Stimulated activated CD8-positive, alpha-beta memory T cell treated with anti-CD3 and anti-CD28 coated beads, Interleukin-7, amount 100 ng/mL, for 24 hours (primary cell): ENCODE measurements at regions not wholly inside any gene's neighbourhood (a gene's known extent, or its start where the extent isn't known, plus 50 kb on each side); places are given as distances from the start of the nearest gene placed in this dataset.
"Not testable (repeated sequence)": the region's sequence is repeated elsewhere in the genome, so short reads cannot be mapped to it uniquely, and the experiment has no call there.

ENCODE experiments used
- DNase-seq: peaks from one replicate; pipeline ENCODE4 v3.0.0-alpha.2; 2020; ENCODE audit warnings: low read depth

DNA sequence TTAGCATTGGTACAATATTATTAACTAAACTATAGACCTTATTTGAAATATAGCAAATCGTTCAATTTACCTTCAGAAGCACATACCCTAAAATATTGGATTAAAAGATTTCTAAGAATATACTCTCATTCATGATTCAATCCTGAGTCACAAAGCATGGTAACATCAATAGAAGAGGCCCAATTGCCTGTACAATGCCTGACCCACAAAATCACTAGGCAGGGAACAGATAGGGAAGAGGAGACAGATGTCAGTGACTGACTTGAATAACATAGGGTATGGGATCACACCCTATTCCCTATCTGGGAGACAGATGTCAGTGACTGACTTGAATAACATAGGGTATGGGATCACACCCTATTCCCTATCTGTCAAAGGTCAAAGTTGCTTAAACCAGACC, 611.6 kb upstream of the VRK2 start:
- no peak for DNase-seq

DNA sequence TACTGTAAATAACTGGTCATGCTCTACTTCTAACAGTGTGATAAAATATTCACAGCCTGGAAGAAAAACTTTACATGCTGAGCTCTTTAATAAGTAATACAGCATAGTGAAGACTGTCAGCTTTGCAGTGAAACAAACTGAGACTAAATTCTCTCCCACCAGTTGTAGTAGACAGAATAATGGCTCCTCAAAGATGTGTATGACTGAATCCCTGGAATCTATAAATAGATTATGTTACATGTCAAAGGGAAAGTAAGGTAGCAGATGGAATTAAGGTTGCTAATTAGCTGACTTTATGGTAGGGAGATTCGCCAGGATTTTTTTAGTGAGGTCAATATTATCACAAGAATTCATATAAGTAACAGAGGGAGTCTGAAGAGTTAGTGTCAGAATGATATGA, 609.5 kb upstream of the VRK2 start:
- no peak for DNase-seq

DNA sequence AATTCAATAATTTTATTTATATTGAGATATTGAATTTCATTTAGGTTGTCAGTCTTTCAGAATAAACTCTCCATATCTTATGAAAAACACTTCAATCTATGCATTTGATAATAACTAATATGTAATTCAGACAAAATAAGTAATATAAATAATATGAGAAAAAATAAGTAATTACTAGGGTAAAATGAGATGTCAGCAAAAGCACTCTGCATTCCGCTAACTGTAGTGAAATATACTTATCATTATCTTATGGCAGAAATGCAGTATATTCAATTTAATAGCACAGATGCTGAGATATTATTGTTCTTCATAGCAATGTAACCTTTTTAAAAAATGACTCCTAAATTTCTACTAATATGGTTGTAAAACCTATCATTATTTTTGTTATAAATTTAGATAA, 606.2 kb upstream of the VRK2 start:
- no peak for DNase-seq

DNA sequence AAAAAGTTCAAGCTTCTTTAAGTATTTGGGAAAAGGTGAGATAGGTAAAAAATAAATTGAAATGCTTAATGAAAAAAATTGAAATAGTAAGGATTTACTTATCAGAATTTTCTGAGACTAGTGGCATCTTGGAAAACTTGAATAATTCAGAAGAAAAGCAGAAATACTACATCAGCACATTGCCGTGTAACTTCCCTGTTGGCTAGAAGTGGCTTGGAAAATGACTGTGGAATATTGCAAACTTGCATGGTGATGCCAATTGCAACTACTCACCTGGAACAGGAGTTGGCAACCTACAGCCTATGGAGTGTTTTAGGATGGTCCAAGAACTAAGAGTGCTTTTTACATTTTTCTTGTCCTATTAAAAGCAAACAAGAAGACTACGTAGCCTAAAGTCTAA, 603.5 kb upstream of the VRK2 start:
- no peak for DNase-seq

DNA sequence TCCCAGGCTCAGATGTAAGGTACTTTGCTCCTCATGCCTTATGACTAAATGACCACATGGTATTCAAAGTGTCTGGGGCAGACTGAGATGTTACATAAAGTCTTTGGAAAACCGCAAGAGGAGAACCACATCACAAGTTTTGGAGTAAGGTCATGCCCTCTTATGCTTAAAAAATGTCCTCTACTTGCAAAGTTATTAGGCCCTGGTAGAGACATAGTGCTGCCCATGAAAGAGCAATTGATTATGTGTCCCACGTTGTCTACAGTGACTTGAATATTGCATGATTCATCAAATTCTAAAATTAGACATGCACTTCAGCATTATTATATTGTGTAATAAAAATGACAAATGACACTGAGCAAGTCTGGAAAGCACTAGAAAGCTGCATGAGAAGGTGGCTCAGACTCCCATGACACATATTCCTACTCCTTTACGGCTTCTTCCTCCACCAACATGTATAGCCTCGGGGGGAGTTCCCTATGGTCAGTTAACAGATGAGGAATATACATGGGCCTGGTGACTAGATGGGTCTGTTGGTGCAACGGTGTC, 602.6 kb upstream of the VRK2 start:
- no peak for DNase-seq

DNA sequence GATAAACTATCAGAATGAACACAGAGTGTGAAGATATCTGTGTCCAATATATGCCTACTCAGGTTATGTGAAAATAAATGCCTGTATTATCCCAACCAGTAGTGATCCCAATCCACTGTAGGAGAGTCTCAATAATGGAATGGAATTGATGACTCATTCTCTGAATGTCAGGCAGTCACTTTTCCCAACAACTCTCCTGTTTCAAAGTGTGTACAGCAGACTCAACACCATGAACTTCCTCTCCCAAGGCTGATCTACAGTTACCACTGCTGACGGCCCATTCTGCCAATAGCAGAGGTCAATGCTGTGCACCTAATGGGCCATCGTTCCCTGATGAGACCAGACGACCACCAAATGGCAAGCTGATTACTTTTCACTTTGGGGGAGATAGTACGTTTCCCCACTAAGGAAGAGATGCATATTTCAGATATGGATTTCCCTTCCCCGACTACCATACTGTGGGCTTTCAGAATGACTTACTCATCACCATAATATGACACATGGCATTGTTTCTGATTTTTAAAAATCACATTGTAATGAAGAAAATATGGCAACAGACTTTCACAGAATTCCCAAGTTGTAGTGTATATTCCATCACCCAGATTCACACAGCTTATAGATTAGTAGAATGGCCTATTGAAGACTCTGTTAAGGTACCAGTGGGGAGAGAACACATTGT, 601.7 kb upstream of the VRK2 start:
- no peak for DNase-seq

DNA sequence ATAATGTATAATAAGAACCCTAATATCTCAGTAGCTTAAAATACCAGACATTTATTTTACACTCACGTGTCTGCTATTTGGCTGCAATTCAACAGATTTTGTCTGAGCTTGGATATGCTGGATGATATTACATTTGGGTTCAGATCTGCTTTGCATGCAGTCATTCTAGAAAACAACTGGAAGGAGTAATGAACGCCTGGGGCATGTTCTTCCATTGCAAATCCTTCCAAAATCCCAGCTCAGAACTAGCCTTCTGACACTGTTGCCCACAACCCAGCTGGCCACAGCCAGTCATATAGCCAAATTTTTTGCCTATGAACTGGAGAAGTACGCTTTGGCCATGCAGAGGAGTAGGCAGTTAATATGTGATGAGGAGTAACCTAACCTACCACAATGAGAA, 597.8 kb upstream of the VRK2 start:
- no peak for DNase-seq

DNA sequence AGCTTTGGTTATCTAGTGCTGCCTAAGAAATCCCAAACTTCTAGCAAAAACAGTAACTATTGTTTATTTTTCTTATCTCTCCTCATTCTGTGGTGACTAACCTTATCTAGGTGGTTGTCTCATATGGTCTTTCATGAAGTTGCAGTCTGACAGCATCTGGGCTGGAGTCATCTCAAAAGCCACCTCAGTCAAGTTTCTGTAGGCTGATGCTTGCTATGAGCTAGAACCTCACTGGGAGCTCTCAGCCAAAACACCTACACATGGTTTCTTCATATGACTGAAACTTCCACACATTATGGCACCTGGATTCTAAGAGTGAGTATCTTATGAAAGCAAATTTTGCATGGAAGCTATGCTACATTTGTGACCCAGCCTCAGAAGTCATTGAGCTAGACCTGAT, 596.4 kb upstream of the VRK2 start:
- no peak for DNase-seq

DNA sequence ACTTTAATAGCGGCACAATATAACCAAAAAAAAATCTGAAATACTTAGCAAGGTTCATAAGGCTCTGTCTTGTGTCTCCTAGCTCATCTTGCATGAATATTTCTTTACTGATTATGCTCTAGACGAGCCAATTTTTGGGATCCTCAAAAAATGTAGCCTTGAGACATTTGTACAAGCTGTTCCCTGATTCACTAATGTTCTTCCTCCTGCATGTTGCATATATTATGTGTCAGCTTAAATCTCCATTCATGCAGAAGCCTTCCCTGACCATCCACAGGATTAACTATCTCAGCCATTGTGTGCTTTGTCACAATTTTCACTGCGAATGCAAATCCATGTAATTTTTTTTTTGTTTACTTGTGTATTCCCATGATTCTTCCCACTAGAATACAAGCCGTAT, 594.0 kb upstream of the VRK2 start:
- no peak for DNase-seq

DNA sequence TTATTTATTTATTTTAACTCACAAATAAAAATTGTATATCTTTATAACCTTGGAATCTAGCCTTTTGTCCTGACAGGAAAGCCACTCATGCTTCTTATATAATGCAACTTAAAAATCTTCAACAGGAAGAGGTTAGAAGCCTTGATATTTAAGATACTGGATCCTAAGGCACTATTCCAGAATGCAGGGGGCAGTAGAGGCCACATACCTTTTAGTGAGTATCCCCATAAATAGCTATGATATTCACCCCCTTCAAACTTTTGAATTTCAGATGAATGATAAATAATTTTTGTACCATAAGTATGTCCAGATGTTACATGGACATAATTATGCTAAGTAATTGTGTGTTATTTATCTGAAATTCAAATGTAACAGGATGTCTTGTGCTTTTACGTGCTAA, 592.7 kb upstream of the VRK2 start:
- DNase-seq, result no peak

DNA sequence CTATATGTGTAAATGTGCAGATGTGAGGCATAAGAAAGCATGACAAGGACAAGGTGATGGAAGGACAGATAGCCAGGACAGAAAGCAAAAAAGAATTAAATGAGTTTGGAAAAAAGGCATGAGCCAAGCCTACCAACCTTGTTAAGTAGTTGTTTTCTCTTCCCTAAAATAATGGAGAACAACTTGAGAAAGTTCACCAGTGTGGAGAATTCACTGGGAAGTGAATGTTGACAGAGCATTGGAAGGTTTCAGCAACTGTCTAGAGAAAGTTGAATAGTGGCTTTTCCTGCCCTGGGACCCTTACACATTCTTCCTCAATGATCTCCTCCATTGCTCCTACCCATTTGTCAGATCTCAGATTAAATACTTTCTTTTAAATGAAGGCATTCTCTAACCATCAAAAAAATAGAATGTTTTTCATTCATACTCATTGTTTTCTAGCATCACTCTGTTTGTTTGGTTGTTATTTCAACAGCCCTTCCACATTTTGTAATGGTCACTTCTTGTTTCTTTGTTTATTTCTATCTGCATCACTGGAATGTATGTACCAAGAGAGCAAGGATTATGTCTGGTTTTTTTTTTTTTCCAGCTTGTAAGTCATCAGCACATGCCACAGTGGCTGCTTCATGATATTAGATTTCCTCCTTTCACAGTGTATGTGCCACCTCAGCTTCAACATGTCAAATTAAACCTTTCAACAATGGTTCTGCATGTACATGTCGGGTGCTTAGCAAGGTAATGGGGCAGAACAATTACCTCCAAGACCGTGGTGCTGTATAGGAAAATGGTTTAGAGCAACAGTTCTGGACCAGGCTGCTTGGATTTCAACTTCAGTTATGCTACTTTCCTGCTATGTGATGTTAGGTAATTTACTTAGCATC, 586.0 kb upstream of the VRK2 start:
- DNase-seq, result no peak

DNA sequence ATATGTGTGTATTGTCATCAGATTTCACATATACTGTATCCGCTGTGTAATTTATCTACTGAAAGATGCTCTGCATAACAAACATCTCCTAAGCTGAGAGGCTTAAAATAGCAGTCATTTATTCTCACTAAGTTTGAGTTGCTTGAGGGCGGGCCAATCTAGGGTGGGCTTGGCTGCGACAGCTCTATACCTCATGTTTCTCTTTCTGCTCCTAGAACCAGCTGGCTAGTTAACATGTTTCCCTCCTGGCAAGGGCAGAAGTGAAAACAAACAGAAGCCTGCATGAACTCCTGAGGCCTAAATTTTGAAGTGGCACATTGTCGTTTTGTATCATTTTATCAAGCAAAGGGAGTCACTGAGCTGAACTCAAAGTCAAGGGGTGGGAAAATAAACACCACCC, 585.0 kb upstream of the VRK2 start:
- DNase-seq, result no peak

DNA sequence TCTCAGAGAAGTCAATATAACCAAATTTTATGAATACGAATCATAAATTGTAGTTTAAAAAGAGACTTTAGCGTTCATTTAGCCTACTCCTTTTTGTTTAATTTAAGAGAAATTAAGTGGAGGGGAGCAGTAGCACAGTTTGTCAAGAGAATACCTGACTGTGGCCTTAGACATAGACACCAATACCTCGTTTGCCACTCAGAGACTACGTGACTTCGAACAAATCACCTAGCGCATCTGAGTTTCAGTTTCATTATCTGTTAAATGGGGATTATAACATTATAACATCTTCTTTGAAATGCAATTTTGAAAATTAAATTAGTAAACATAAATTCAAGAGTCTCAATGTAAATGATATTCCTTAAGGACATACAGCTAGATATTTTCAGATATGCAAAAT, 581.5 kb upstream of the VRK2 start:
- DNase-seq, result no peak

DNA sequence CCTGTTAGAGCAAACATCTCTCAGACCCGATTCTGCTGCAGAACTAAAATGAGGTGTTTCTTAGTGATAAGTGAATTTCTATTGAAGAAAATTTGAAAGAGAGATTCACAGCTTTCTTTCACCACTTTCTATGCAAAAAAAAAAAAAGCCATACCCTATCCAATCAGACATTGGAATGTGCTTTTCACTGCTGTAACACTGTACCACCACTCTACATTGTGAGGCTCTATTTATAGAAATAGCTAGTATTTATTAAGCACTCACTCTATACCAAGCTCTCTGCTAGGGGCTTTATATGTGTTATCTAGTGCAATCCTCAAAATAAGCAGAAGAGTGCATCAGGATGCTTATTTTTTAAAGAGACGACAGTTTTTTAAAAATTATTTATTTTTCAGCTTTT, 580.6 kb upstream of the VRK2 start:
- DNase-seq, result no peak

DNA sequence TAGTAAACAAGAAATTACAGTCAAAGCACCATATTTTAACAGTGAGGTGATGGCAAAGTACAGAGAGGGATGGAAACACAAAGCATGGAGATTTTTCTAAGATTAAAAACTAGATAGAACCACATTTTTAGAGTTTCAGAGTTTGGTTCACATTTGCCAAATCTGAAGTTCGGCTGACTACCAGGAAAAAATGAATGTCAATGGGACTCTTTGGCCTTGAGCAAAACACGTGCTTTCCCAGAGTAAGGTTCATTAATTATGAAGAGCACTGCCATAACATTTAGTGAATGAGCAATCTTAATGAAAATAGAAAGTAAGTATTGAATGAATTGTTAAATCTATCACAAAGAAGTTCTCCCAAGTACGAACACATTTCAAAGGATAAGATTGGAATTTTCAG, 571.2 kb upstream of the VRK2 start:
- DNase-seq, result no peak

DNA sequence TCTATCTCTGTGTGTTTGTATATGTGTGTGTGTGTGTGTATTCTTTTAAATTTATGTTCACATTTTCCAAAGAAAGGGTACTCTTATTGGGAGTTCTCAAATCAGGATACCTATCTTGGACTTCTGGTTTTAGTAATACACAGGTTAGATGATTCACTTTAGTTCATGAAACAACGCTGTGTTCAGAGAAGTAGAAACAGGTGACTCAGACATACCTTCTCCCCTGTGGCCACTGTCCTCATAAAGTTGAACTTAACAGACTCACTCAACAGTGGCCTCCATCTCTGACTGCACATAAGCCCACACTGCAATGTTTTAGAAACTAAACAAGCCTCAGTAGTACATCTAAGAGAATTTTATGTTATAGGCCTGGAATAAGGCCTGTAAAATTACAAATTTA, 566.6 kb upstream of the VRK2 start:
- DNase-seq, result no peak

DNA sequence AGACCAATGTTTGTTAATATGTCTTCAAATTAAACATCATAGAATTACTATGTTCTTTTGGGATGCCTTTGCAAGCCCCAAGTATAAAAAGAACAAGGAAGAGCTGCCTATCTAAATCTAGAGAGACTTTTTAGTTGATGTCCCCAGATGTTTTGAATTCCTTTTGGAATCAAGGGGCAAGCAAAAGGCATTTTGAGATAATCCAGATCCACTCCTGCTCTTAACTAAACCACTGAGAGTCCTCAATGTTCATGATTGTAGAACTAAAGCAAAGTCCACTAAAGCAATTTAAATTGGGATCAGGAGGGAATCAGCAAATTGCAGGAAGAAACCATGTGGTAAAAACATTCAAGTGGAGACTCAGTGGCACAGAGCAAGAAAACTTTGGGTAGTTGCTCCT, 558.5 kb upstream of the VRK2 start:
- DNase-seq, result no peak

DNA sequence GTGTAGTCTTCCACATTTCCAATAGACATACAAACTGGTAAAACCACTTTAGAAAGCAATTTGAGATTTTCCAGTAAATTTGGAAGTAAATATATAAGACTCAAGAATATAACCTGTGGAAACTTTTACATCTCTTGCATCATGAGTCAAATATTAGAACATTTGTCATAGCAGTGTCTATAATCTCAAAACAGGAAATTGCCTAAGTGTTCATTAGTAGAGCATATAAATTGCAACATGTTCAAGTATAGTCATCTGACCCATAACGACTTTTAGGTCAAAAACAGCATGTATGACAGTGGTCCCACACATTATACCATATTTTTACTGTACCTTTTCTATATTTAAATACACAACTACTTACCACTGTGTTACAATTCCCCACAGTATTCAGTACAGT, 555.9 kb upstream of the VRK2 start:
- no peak for DNase-seq

DNA sequence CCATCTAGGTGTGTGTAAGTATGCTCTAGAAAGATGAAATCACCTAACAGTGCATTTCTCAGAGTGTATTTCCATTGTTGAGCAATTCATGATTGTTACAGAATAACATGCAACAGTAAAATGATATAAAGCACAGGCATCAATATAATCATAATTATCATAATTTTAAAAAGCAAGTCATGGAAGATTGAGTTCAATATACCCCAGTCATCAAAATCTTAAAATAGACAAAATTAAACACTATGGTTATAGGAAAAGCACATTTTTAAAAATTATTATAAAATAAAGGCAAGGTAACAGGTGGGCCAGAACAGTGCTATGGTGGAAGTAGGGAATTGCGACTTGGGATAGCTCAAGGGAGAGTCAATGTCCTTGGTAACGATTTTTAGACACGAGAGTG, 555.4 kb upstream of the VRK2 start:
- no peak for DNase-seq

DNA sequence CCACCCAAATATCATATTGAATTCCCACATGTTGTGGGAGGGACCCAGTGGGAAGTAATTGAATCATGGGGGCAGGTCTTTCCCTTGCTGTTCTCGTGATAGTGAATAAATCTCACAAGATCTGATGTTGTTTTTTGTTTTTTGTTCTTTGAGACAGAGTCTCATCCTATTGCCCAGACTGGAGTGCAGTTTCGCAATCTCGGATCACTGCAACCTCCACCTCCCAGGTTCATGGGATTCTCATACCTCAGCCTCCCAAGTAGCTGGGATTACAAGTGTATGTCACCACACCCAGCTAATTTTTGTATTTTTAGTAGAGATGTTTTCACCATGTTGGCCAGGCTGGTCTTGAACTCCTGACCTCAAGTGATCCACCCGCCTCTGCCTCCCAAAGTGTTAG, 552.6 kb upstream of the VRK2 start:
- not testable (repeated sequence) for DNase-seq

DNA sequence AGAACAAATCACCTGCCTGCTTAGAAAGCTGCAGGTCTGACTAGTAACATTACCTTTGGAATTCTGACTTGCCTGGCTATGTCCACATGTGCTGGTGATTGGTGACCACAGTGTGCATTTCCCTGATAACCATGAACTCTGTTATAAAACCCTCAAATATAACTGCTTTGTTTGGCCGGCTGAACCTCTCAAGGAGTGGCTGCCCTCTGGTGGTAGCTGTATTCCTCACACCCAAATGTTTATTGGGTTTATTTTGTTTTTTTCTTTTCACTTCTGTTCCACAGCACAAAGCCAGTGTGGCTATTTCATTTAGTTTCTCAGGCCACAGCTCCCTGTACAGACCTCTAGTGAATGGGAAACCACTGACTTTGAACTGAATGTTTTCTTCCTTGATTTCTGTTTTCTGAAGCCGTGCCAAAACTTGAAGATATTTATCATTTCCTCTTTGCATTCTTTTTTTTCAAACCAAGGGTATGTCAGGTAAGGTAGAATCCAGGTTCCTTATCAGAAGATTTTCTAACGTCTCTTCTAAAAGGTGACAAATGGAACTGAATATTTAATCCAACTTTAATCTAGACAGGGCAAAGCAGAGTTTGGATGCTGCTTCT, 549.0 kb upstream of the VRK2 start:
- no peak for DNase-seq

DNA sequence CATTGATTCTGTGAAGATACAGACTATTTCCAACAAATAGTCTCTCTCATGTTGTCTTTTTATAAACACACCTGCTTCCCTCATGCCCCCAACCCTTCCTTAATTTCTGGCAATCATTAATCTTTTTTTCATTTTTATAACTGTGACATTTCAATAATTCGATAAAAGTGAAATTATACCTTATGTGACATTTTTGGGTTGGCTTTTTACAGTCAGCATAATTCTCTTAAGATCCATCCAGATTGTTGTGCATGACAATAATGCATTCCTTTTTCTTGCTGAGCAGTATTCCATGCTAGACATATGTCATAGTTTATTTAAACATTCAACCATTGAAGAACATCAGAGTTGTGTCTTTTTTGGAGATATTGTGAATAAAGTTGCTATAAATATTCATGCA, 541.8 kb upstream of the VRK2 start:
- DNase-seq, result no peak

DNA sequence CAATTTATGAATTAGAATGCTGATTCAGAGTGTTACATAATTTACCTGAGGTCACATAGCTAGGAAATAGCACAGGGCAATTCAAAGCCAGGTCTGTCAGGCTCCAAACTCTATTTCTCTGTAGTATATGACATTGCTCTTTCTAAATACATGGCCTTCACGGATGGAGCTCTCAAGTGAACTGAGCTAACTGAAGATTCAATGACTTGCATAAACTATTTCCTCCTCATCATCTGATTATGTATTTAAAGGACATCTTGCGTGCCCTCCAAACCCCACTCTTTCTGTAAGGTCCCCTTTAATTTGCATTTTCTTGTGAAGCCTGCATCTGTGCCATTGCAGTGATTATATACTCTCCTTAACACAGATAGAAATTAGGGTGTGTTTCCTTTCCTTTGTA, 537.4 kb upstream of the VRK2 start:
- DNase-seq, result no peak
